Activated B cell treated with CpG ODN at 0.5 μM for 24 hours (primary cell): ENCODE measurements at regions not wholly inside any gene's neighbourhood (a gene's known extent, or its start where the extent isn't known, plus 50 kb on each side); places are given as distances from the start of the nearest gene placed in this dataset.
"Not testable (repeated sequence)": the region's sequence is repeated elsewhere in the genome, so short reads cannot be mapped to it uniquely, and the experiment has no call there.

Experiments
- ATAC-seq: fragments of 200-7000 bp; cut with Tn5 transposase; one replicate; pipeline ENCODE4 v1.10.0; 2021; ENCODE audit warnings: low read depth, mild to moderate bottlenecking, moderate library complexity
- CTCF ChIA-PET: fragments of 350-600 bp; sonication (Branson Sonifier 250); formaldehyde crosslinking; loops from one replicate; lab custom pipeline; 2021; ENCODE audit warnings: antibody characterized with exemption; lab: Charles Lee
- POLR2A ChIA-PET: fragments of 350-600 bp; sonication (Branson Sonifier 250); formaldehyde crosslinking; loops from one replicate; lab custom pipeline; 2021; ENCODE audit warnings: antibody characterized with exemption; lab: Charles Lee
- DNase-seq: peaks from one replicate; pipeline ENCODE4 v3.0.0; 2022
- H3K27ac Mint-ChIP-seq: one replicate; pipeline ENCODE4 v1.8.0; 2020; ENCODE audit warnings: mixed read lengths
- H3K27me3 Mint-ChIP-seq: one replicate; pipeline ENCODE4 v1.8.0; 2021; ENCODE audit warnings: mixed read lengths
- H3K36me3 Mint-ChIP-seq: one replicate; pipeline ENCODE4 v1.8.0; 2021; ENCODE audit warnings: low read depth, mixed read lengths
- H3K4me1 Mint-ChIP-seq: one replicate; pipeline ENCODE4 v1.8.0; 2021; ENCODE audit warnings: mixed read lengths
- H3K4me3 Mint-ChIP-seq: one replicate; pipeline ENCODE4 v1.8.0; 2020; ENCODE audit warnings: mild to moderate bottlenecking, mixed read lengths
- H3K9me3 Mint-ChIP-seq: one replicate; pipeline ENCODE4 v1.8.0; 2020; ENCODE audit warnings: mixed read lengths
- CTCF ChIP-seq: fragments of 200-600 bp; IDR thresholded peaks from one replicate; pipeline ENCODE4 v1.8.0; 2022; ENCODE audit warnings: antibody characterized with exemption, mild to moderate bottlenecking
- intact Hi-C: fragments of 100-400 bp; cut with micrococcal nuclease; formaldehyde crosslinking; loops from one replicate; pipeline ENCODE4 v1.15.1; 2024

- peaks cover 14% of the 10 kb centered on the region for H3K27me3 Mint-ChIP-seq
- no peak for DNase-seq
- ChIA-PET POLR2A (no interaction called here), CTCF (interaction anchor here (1.2 kb wide), 1 partner anchor 178 kb away, joined by 3 read pairs; no protein-coding TSS in a partner anchor)
- intact Hi-C loops, result no loop called here
- no peak overlapping the region for H3K27ac Mint-ChIP-seq
- H3K4me1 Mint-ChIP-seq, result no peaks in the 10 kb centered on the region
- no peak overlapping the region for H3K4me3 Mint-ChIP-seq
- no peaks in the 10 kb centered on the region for H3K9me3 Mint-ChIP-seq
- H3K36me3 Mint-ChIP-seq, result no peaks in the 10 kb centered on the region
- TF ChIP-seq CTCF, result no peak
- no peak for ATAC-seq
These were observed 72.2 kb upstream of the SLC25A33 start for GRCh38 chr1:9466780-9467758.

GRCh38 chr1:9469882-9470281 is 69.4 kb upstream of the SLC25A33 start:
- H3K27ac Mint-ChIP-seq, DNase-seq, H3K4me1 Mint-ChIP-seq, intact Hi-C loops, ATAC-seq, H3K36me3 Mint-ChIP-seq, H3K9me3 Mint-ChIP-seq, H3K4me3 Mint-ChIP-seq, POLR2A ChIA-PET, CTCF ChIA-PET: not testable (repeated sequence)
- peaks cover 16% of the 10 kb centered on the region for H3K27me3 Mint-ChIP-seq

DNA sequence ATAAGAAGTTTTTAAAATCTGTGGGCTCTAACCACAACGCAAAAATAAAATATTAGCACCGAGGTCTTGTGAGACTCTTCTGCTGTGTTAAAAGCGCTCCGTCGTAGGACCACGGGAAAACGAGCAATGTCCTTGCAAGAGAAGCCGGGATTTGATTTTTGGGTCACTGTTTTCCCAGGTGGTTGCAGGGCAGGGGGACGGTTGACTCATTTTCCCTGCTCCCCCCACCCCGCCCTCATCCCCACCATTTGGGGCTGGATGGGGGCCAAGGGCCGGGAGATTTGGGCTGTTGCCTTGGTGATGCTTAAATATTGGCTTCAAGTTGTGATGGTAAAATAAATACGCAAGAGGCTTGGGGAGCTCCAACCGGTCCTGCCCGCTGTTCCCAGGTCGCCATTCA is 67.6 kb upstream of the SLC25A33 start:
- CTCF ChIA-PET, result no interaction called here

GRCh38 chr1:9472386-9473031 is 66.8 kb upstream of the SLC25A33 start:
- ATAC-seq, result no peak
- Mint-ChIP-seq H3K27ac (no peak overlapping the region), H3K4me3 (no peak overlapping the region), H3K27me3 (peaks cover 15% of the 10 kb centered on the region), H3K9me3 (no peaks in the 10 kb centered on the region), H3K36me3 (no peaks in the 10 kb centered on the region), H3K4me1 (no peaks in the 10 kb centered on the region)
- no peak for TF ChIP-seq CTCF
- ChIA-PET POLR2A (interaction anchor here (0.6 kb wide), 1 partner anchor 342 kb away, joined by 3 read pairs; no protein-coding TSS in a partner anchor), CTCF (no interaction called here)
- intact Hi-C loops, result no loop called here
- DNase-seq, result no peak

More for the DNA sequence above, 67.6 kb upstream of the SLC25A33 start:
- TF ChIP-seq CTCF, result no peak
- H3K4me1 Mint-ChIP-seq, result no peaks in the 10 kb centered on the region
- no peak for ATAC-seq
- no peaks in the 10 kb centered on the region for H3K36me3 Mint-ChIP-seq
- no peak for DNase-seq
- POLR2A ChIA-PET, result no interaction called here
- no peaks in the 10 kb centered on the region for H3K9me3 Mint-ChIP-seq
- no peak overlapping the region for H3K27ac Mint-ChIP-seq
- no peak overlapping the region for H3K4me3 Mint-ChIP-seq
- H3K27me3 Mint-ChIP-seq, result peaks cover 16% of the 10 kb centered on the region
- intact Hi-C loops, result no loop called here

GRCh38 chr1:9473032-9473807 is 66.0 kb upstream of the SLC25A33 start:
- DNase-seq (no peak), ATAC-seq (no peak)
- intact Hi-C loops, result no loop called here
- Mint-ChIP-seq H3K4me3 (no peak overlapping the region), H3K27me3 (peaks cover 10% of the 10 kb centered on the region), H3K36me3 (no peaks in the 10 kb centered on the region), H3K27ac (no peak overlapping the region), H3K4me1 (no peaks in the 10 kb centered on the region), H3K9me3 (no peaks in the 10 kb centered on the region)
- TF ChIP-seq CTCF, result no peak
- POLR2A ChIA-PET, result interaction anchor here (0.6 kb wide), 1 partner anchor 341 kb away, joined by 3 read pairs; no protein-coding TSS in a partner anchor
- CTCF ChIA-PET, result interaction anchor here (1.1 kb wide), 1 partner anchor 18 kb away, joined by 3 read pairs; no protein-coding TSS in a partner anchor
